ENCODE measurements at regions not wholly inside any gene's neighbourhood (a gene's known extent, or its start where the extent isn't known, plus 50 kb on each side); places are given as distances from the start of the nearest gene placed in this dataset.

GRCh38 chr2:12897181-12897580, 180.4 kb downstream of the TRIB2 start:
- TF ChIP-seq YY1 (IDR thresholded peaks at IDR 0.05; ENCODE audit: insufficient read depth, insufficient read length) (no peak), ZNF274 (IDR thresholded peaks at IDR 0.05; ENCODE audit: low read depth, low read length) (no peak)

Measured in NT2/D1 (cell line).